ENCODE measurements at regions not wholly inside any gene's neighbourhood (a gene's known extent, or its start where the extent isn't known, plus 50 kb on each side); places are given as distances from the start of the nearest gene placed in this dataset.

DNA sequence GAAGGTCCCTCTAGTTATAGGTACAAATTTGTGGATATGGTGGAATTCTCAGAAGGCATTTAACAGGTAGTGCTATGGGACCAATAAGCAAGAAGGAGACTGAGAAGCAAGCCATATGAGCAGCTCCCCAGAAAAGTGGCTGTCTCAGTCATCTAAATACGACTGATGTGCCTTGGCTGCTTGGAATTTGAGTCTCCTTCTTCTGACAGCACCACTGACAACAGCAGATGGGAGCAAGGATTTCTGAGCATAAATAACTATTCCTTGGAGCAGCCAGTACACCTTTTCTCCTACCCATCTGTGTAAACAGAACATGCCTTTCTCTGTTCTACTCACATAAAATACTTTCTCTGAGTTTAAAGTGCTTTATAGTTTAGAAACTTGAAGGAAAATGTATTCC lies 196.2 kb downstream of the GABRG1 start:
- no peak overlapping the region for H3K4me3 ChIP-seq (ENCODE audit: low read depth, low read length)
- Mint-ChIP-seq H3K4me3 (ENCODE audit: unreplicated experiment) (no peak overlapping the region), H3K27me3 (ENCODE audit: insufficient read depth, unreplicated experiment) (no peaks in the 10 kb centered on the region), H3K36me3 (ENCODE audit: insufficient read depth, unreplicated experiment) (no peaks in the 10 kb centered on the region), H3K4me1 (ENCODE audit: low read depth, unreplicated experiment) (no peaks in the 10 kb centered on the region), H3K9me3 (ENCODE audit: unreplicated experiment) (no peaks in the 10 kb centered on the region), H3K27ac (ENCODE audit: unreplicated experiment) (no peak overlapping the region)
- intact Hi-C loops (cut with micrococcal nuclease; ENCODE audit: unreplicated experiment) = no loop called here
- no peaks in the 10 kb centered on the region for H3K36me3 ChIP-seq (ENCODE audit: control insufficient read depth, insufficient read depth, low read length)
- ChIA-PET POLR2A (no interaction called here), CTCF (no interaction called here)
- TF ChIP-seq, protein P1, sequence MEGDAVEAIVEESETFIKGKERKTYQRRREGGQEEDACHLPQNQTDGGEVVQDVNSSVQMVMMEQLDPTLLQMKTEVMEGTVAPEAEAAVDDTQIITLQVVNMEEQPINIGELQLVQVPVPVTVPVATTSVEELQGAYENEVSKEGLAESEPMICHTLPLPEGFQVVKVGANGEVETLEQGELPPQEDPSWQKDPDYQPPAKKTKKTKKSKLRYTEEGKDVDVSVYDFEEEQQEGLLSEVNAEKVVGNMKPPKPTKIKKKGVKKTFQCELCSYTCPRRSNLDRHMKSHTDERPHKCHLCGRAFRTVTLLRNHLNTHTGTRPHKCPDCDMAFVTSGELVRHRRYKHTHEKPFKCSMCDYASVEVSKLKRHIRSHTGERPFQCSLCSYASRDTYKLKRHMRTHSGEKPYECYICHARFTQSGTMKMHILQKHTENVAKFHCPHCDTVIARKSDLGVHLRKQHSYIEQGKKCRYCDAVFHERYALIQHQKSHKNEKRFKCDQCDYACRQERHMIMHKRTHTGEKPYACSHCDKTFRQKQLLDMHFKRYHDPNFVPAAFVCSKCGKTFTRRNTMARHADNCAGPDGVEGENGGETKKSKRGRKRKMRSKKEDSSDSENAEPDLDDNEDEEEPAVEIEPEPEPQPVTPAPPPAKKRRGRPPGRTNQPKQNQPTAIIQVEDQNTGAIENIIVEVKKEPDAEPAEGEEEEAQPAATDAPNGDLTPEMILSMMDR (IDR thresholded peaks at IDR 0.05; ENCODE audit: insufficient read depth in 1 of 2, low read depth in 1 of 2, low read length in 1 of 2, severe bottlenecking in 1 of 2, unreplicated experiment in 1 of 2) = no peak
- H3K4me1 ChIP-seq = no peaks in the 10 kb centered on the region
- no TSS peak for BruUV-seq (replicated peaks)
- H3K9me3 ChIP-seq = no peaks in the 10 kb centered on the region
- H3K27me3 ChIP-seq (replicated peaks; ENCODE audit: control insufficient read depth, insufficient read depth, low read length) = no peaks in the 10 kb centered on the region
- no peak for DNase-seq

DNA sequence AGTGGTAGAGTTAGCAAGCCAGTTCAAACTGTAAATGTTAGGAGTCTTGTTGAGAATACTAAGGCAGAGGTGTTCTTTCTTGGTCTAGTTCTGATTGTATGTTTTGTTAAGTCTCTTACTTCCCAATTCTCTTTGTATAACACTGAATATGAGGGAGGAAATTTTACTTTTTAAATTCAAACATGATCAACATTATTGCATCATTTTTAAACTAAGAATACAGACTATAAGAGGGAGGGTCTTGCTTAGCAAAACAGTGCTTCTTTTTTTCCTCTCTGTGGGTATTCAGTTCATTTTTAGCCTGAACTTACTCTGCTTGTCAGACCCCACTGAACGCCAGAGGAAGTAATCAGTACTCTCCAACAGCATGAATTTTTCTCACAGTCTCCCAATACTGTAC lies 198.0 kb downstream of the GABRG1 start:
- BruUV-seq (replicated peaks) = no TSS peak
- intact Hi-C loops (cut with micrococcal nuclease; ENCODE audit: unreplicated experiment) = no loop called here
- POLR2A ChIA-PET = no interaction called here
- no peak overlapping the region for H3K4me3 ChIP-seq (ENCODE audit: low read depth, low read length)
- H3K4me1 ChIP-seq = no peaks in the 10 kb centered on the region
- H3K9me3 Mint-ChIP-seq (ENCODE audit: unreplicated experiment) = no peaks in the 10 kb centered on the region
- H3K27me3 Mint-ChIP-seq (ENCODE audit: insufficient read depth, unreplicated experiment) = no peaks in the 10 kb centered on the region
- TF ChIP-seq, protein P1 (IDR thresholded peaks at IDR 0.05; ENCODE audit: insufficient read depth in 1 of 2, low read depth in 1 of 2, low read length in 1 of 2, severe bottlenecking in 1 of 2, unreplicated experiment in 1 of 2) = no peak
- H3K27me3 ChIP-seq (replicated peaks; ENCODE audit: control insufficient read depth, insufficient read depth, low read length) = no peaks in the 10 kb centered on the region
- no peak overlapping the region for H3K27ac Mint-ChIP-seq (ENCODE audit: unreplicated experiment)
- H3K36me3 ChIP-seq (ENCODE audit: control insufficient read depth, insufficient read depth, low read length) = no peaks in the 10 kb centered on the region
- no peak for DNase-seq
- no peaks in the 10 kb centered on the region for H3K36me3 Mint-ChIP-seq (ENCODE audit: insufficient read depth, unreplicated experiment)
- CTCF ChIA-PET = no interaction called here
- H3K4me3 Mint-ChIP-seq (ENCODE audit: unreplicated experiment) = no peak overlapping the region
- no peaks in the 10 kb centered on the region for H3K9me3 ChIP-seq
- no peaks in the 10 kb centered on the region for H3K4me1 Mint-ChIP-seq (ENCODE audit: low read depth, unreplicated experiment)

DNA sequence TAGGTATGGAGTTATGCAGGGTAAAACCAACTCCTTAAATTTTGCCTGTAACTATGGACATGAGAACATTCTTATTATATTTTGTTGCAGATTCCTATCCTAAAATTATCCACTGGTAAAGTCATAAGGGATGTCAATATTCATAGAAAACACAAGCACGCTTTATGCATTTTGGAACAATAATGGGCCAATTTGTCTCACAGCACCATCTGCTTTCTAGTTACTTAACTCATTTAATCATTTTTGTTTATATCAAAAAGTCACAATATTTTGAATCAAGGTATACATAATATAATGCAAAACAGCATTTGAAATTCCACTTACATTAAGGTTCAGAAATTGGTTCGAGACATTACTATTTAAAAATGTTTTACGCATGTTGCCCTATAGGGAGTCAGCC lies 203.0 kb downstream of the GABRG1 start:
- ChIA-PET POLR2A (no interaction called here), CTCF (interaction anchor here (0.6 kb wide), 1 partner anchor 16 kb away, joined by 3 read pairs; no protein-coding TSS in a partner anchor)
- Mint-ChIP-seq H3K27me3 (ENCODE audit: insufficient read depth, unreplicated experiment) (no peaks in the 10 kb centered on the region), H3K36me3 (ENCODE audit: insufficient read depth, unreplicated experiment) (no peaks in the 10 kb centered on the region), H3K27ac (ENCODE audit: unreplicated experiment) (no peak overlapping the region), H3K9me3 (ENCODE audit: unreplicated experiment) (no peaks in the 10 kb centered on the region), H3K4me1 (ENCODE audit: low read depth, unreplicated experiment) (no peaks in the 10 kb centered on the region), H3K4me3 (ENCODE audit: unreplicated experiment) (no peak overlapping the region)
- no peaks in the 10 kb centered on the region for H3K4me1 ChIP-seq
- H3K36me3 ChIP-seq (ENCODE audit: control insufficient read depth, insufficient read depth, low read length) = no peaks in the 10 kb centered on the region
- TF ChIP-seq, protein P1 (IDR thresholded peaks at IDR 0.05; ENCODE audit: insufficient read depth in 1 of 2, low read depth in 1 of 2, low read length in 1 of 2, severe bottlenecking in 1 of 2, unreplicated experiment in 1 of 2) = no peak
- H3K4me3 ChIP-seq (ENCODE audit: low read depth, low read length) = no peak overlapping the region
- no peak for DNase-seq
- no peaks in the 10 kb centered on the region for H3K27me3 ChIP-seq (replicated peaks; ENCODE audit: control insufficient read depth, insufficient read depth, low read length)
- H3K9me3 ChIP-seq = no peaks in the 10 kb centered on the region
- BruUV-seq (replicated peaks) = no TSS peak
- intact Hi-C loops (cut with micrococcal nuclease; ENCODE audit: unreplicated experiment) = no loop called here

Data from Caco-2 (cell line).